ENCODE measurements at regions not wholly inside any gene's neighbourhood (a gene's known extent, or its start where the extent isn't known, plus 50 kb on each side); places are given as distances from the start of the nearest gene placed in this dataset.

GRCh38 chr11:31913985-31914384, 102.9 kb upstream of the PAX6 start:
- Histone ChIP-seq H2AK5ac (ENCODE audit: low read depth, low read length) (no peak overlapping the region), H3K4me1 (replicated peaks in 1 of 4; ENCODE audit: control insufficient read depth in 3 of 4, insufficient read depth in 4 of 4, low read length in 3 of 4) (no peaks in the 10 kb centered on the region)
- CTCF ChIA-PET (ENCODE audit: partially characterized antibody) = interaction anchor here (0.6 to 3.0 kb wide), 7 partner anchors 11 to 272 kb away, joined by 3 to 22 read pairs (median 3); no protein-coding TSS in a partner anchor

More at GRCh38 chr11:31913985-31914384, 102.9 kb upstream of the PAX6 start:
- Histone ChIP-seq H3K56ac (replicated peaks; ENCODE audit: insufficient read length, low read depth, low read length) (no peak overlapping the region), H2AFZ (ENCODE audit: low read length) (no peak overlapping the region), H3K79me2 (ENCODE audit: control insufficient read depth in 1 of 2, insufficient read depth in 2 of 2, low read length in 2 of 2) (no peaks in the 10 kb centered on the region), H3K18ac (ENCODE audit: extremely low read depth, low read length) (no peak overlapping the region), H3K9me3 (ENCODE audit: insufficient read depth in 2 of 2, low read depth in 1 of 2, low read length in 1 of 2) (no peaks in the 10 kb centered on the region), H2BK120ac (replicated peaks; ENCODE audit: low read depth, low read length) (no peak overlapping the region), H3K4ac (replicated peaks; ENCODE audit: insufficient read length, low read depth, low read length) (no peak overlapping the region), H4K20me1 (replicated peaks in 1 of 2; ENCODE audit: control insufficient read depth in 1 of 2, insufficient read depth in 2 of 2, low read length in 2 of 2) (no peaks in the 10 kb centered on the region), H3K27me3 (replicated peaks in 1 of 4; ENCODE audit: control insufficient read depth in 3 of 4, extremely low read depth in 1 of 4, insufficient read depth in 3 of 4, low read length in 3 of 4) (no peaks in the 10 kb centered on the region), H3K79me1 (ENCODE audit: low read depth, low read length) (no peaks in the 10 kb centered on the region), H3K27ac (ENCODE audit: low read depth, low read length) (no peak overlapping the region), H3K4me3 (ENCODE audit: extremely low read depth in 1 of 4, insufficient read depth in 2 of 4, low read depth in 3 of 4, low read length in 4 of 4) (no peak overlapping the region), H3K23ac (ENCODE audit: insufficient read length) (no peak overlapping the region), H3K9ac (replicated peaks in 1 of 4; ENCODE audit: extremely low read depth in 1 of 4, low read depth in 3 of 4, low read length in 3 of 4) (no peak overlapping the region), H3K4me2 (ENCODE audit: insufficient read depth in 1 of 2, low read depth in 2 of 2, low read length in 2 of 2) (no peak overlapping the region), H2BK12ac (ENCODE audit: low read depth, low read length) (no peak overlapping the region), H3K14ac (ENCODE audit: insufficient read length) (no peak overlapping the region), H4K91ac (replicated peaks; ENCODE audit: insufficient read length, low read length) (no peak overlapping the region), H3K36me3 (ENCODE audit: control insufficient read depth in 2 of 4, insufficient read depth in 4 of 4, low read length in 3 of 4) (no peaks in the 10 kb centered on the region), H3K23me2 (ENCODE audit: low read depth, low read length) (no peaks in the 10 kb centered on the region), H4K5ac (ENCODE audit: insufficient read length, low read depth, low read length) (no peak overlapping the region), H2BK20ac (ENCODE audit: low read length) (no peak overlapping the region), H4K8ac (ENCODE audit: extremely low read depth, insufficient read depth, low read length) (no peak overlapping the region), H2BK15ac (ENCODE audit: low read length) (no peak overlapping the region), H2BK5ac (ENCODE audit: low read depth, low read length) (no peak overlapping the region)
- no peak for TF ChIP-seq RNF2 (IDR thresholded peaks at IDR 0.05; ENCODE audit: borderline replicate concordance, low read depth, low read length, missing control alignments, poor library complexity, severe bottlenecking)
- POLR2A ChIA-PET (ENCODE audit: partially characterized antibody) = no interaction called here
- no peak for DNase-seq (ENCODE audit: low read depth in 1 of 2, low spot score in 2 of 2)
- FAIRE-seq = no peak
- WGBS, 2 experiments (ENCODE audit: extremely low coverage in 1 of 2, insufficient coverage in 1 of 2, insufficient read length in 1 of 2, insufficient replicate concordance in 2 of 2, low coverage in 1 of 2, low lambda C conversion rate in 2 of 2, missing lambda C conversion rate in 1 of 2) = 87% methylated on average over 1 of the region's 1 CpG; no CpG with 5 or more reads in 1 of the 2 experiments

Measured in H1 (cell line).